GM19438 (cell line): ENCODE measurements at regions not wholly inside any gene's neighbourhood (a gene's known extent, or its start where the extent isn't known, plus 50 kb on each side); places are given as distances from the start of the nearest gene placed in this dataset.

ENCODE experiments used
- ATAC-seq: cut with Tn5 transposase; IDR thresholded peaks from one replicate; pipeline ENCODE4 v1.9.1; 2021; ENCODE audit warnings: low read depth; ENCODE audit not compliant: unreplicated experiment

GRCh38 chr1:75074831-75075395, 59.3 kb upstream of the LHX8 start:
- no peak for ATAC-seq

- ATAC-seq = no peak
Observed at GRCh38 chr1:75079538-75080290, 54.5 kb upstream of the LHX8 start.

- no peak for ATAC-seq
Observed at GRCh38 chr1:75083223-75083622, 51.0 kb upstream of the LHX8 start.

GRCh38 chr1:75083848-75084514, 50.2 kb upstream of the LHX8 start:
- no peak for ATAC-seq
